ENCODE measurements at regions not wholly inside any gene's neighbourhood (a gene's known extent, or its start where the extent isn't known, plus 50 kb on each side); places are given as distances from the start of the nearest gene placed in this dataset.

GRCh38 chr18:78414302-78414701, 565.3 kb upstream of the SALL3 start:
- no peak for TF ChIP-seq CTCF (conservative IDR thresholded peaks at IDR 0.05; ENCODE audit: low read depth, low read length)
- no peak for DNase-seq (ENCODE audit: low read depth)

GRCh38 chr18:78416853-78417252, 562.8 kb upstream of the SALL3 start:
- TF ChIP-seq CTCF (conservative IDR thresholded peaks at IDR 0.05; ENCODE audit: low read depth, low read length) = no peak
- no peak overlapping the region for H3K4me3 ChIP-seq (ENCODE audit: low read depth, low read length)
- no peak for DNase-seq (ENCODE audit: low read depth)

More at GRCh38 chr18:78414302-78414701, 565.3 kb upstream of the SALL3 start:
- H3K4me3 ChIP-seq (ENCODE audit: low read depth, low read length) = no peak overlapping the region

GRCh38 chr18:78418379-78418778, 561.2 kb upstream of the SALL3 start:
- no peak for TF ChIP-seq CTCF (conservative IDR thresholded peaks at IDR 0.05; ENCODE audit: low read depth, low read length)

GRCh38 chr18:78419171-78419570, 560.4 kb upstream of the SALL3 start:
- no peak for TF ChIP-seq CTCF (conservative IDR thresholded peaks at IDR 0.05; ENCODE audit: low read depth, low read length)
- no peak overlapping the region for H3K4me3 ChIP-seq (ENCODE audit: low read depth, low read length)
- DNase-seq (ENCODE audit: low read depth) = no peak

More at GRCh38 chr18:78418379-78418778, 561.2 kb upstream of the SALL3 start:
- H3K4me3 ChIP-seq (ENCODE audit: low read depth, low read length) = no peak overlapping the region
- DNase-seq (ENCODE audit: low read depth) = no peak

GRCh38 chr18:78420116-78420515, 559.5 kb upstream of the SALL3 start:
- H3K4me3 ChIP-seq (ENCODE audit: low read depth, low read length) = no peak overlapping the region
- no peak for DNase-seq (ENCODE audit: low read depth)
- no peak for TF ChIP-seq CTCF (conservative IDR thresholded peaks at IDR 0.05; ENCODE audit: low read depth, low read length)

GRCh38 chr18:78421392-78421791, 558.2 kb upstream of the SALL3 start:
- DNase-seq (ENCODE audit: low read depth) = no peak
- TF ChIP-seq CTCF (conservative IDR thresholded peaks at IDR 0.05; ENCODE audit: low read depth, low read length) = no peak
- H3K4me3 ChIP-seq (ENCODE audit: low read depth, low read length) = no peak overlapping the region

GRCh38 chr18:78422336-78422735, 557.3 kb upstream of the SALL3 start:
- H3K4me3 ChIP-seq (ENCODE audit: low read depth, low read length) = no peak overlapping the region
- DNase-seq (ENCODE audit: low read depth) = no peak
- no peak for TF ChIP-seq CTCF (conservative IDR thresholded peaks at IDR 0.05; ENCODE audit: low read depth, low read length)
